ENCODE measurements at regions not wholly inside any gene's neighbourhood (a gene's known extent, or its start where the extent isn't known, plus 50 kb on each side); places are given as distances from the start of the nearest gene placed in this dataset.
"Not testable (repeated sequence)": the region's sequence is repeated elsewhere in the genome, so short reads cannot be mapped to it uniquely, and the experiment has no call there.

- no peak for DNase-seq (ENCODE audit: low read depth in 3 of 3)
These were observed 319.4 kb upstream of the POU1F1 start for GRCh38 chr3:87595798-87596197.

- DNase-seq (ENCODE audit: low read depth in 3 of 3): no peak
These were observed 304.9 kb upstream of the POU1F1 start for GRCh38 chr3:87581240-87581639.

GRCh38 chr3:87576752-87577151 lies 300.4 kb upstream of the POU1F1 start:
- DNase-seq (ENCODE audit: low read depth in 3 of 3): no peak

GRCh38 chr3:87575550-87575949 lies 299.2 kb upstream of the POU1F1 start:
- DNase-seq (ENCODE audit: low read depth in 3 of 3): no peak

- DNase-seq (ENCODE audit: low read depth in 3 of 3): no peak
These were observed 291.9 kb upstream of the POU1F1 start for GRCh38 chr3:87568331-87568730.

- DNase-seq (ENCODE audit: low read depth in 3 of 3): no peak
These were observed 288.1 kb upstream of the POU1F1 start for GRCh38 chr3:87564438-87564837.

- DNase-seq (ENCODE audit: low read depth in 3 of 3): no peak
These were observed 287.3 kb upstream of the POU1F1 start for GRCh38 chr3:87563712-87564111.

GRCh38 chr3:87558492-87558891 lies 282.1 kb upstream of the POU1F1 start:
- DNase-seq (ENCODE audit: low read depth in 3 of 3): no peak

GRCh38 chr3:87555290-87555689 lies 278.9 kb upstream of the POU1F1 start:
- no peak for DNase-seq (ENCODE audit: low read depth in 3 of 3)

GRCh38 chr3:87553058-87553457 lies 276.7 kb upstream of the POU1F1 start:
- no peak for DNase-seq (ENCODE audit: low read depth in 3 of 3)

GRCh38 chr3:87550892-87551291 lies 274.5 kb upstream of the POU1F1 start:
- no peak for DNase-seq (ENCODE audit: low read depth in 3 of 3)

- no peak for DNase-seq (ENCODE audit: low read depth in 3 of 3)
These were observed 272.8 kb upstream of the POU1F1 start for GRCh38 chr3:87549208-87549607.

- DNase-seq (ENCODE audit: low read depth in 3 of 3): no peak
These were observed 271.9 kb upstream of the POU1F1 start for GRCh38 chr3:87548271-87548670.

- no peak for DNase-seq (ENCODE audit: low read depth in 3 of 3)
These were observed 269.8 kb upstream of the POU1F1 start for GRCh38 chr3:87546216-87546615.

- DNase-seq (ENCODE audit: low read depth in 3 of 3): not testable (repeated sequence)
These were observed 267.0 kb upstream of the POU1F1 start for GRCh38 chr3:87543408-87543807.

GRCh38 chr3:87541723-87542122 lies 265.3 kb upstream of the POU1F1 start:
- no peak for DNase-seq (ENCODE audit: low read depth in 3 of 3)

- DNase-seq (ENCODE audit: low read depth in 3 of 3): not testable (repeated sequence)
These were observed 262.3 kb upstream of the POU1F1 start for GRCh38 chr3:87538722-87539121.

GRCh38 chr3:87509401-87509800 lies 233.0 kb upstream of the POU1F1 start:
- no peak for DNase-seq (ENCODE audit: low read depth in 3 of 3)

- no peak for DNase-seq (ENCODE audit: low read depth in 3 of 3)
These were observed 232.5 kb upstream of the POU1F1 start for GRCh38 chr3:87508921-87509320.

GRCh38 chr3:87507753-87508152 lies 231.4 kb upstream of the POU1F1 start:
- no peak for DNase-seq (ENCODE audit: low read depth in 3 of 3)

GRCh38 chr3:87503900-87504498 lies 227.6 kb upstream of the POU1F1 start:
- no peak for DNase-seq (ENCODE audit: low read depth in 3 of 3)

- no peak for DNase-seq (ENCODE audit: low read depth in 3 of 3)
These were observed 224.7 kb upstream of the POU1F1 start for GRCh38 chr3:87501076-87501475.

GRCh38 chr3:87498358-87499080 lies 222.1 kb upstream of the POU1F1 start:
- DNase-seq (ENCODE audit: low read depth in 3 of 3): no peak

- no peak for DNase-seq (ENCODE audit: low read depth in 3 of 3)
These were observed 219.6 kb upstream of the POU1F1 start for GRCh38 chr3:87495938-87496337.
